Activated CD4-positive, alpha-beta T cell treated with anti-CD3 and anti-CD28 coated beads, Interleukin-2, amount 50 U/mL, for 48 hours (primary cell): ENCODE measurements at regions not wholly inside any gene's neighbourhood (a gene's known extent, or its start where the extent isn't known, plus 50 kb on each side); places are given as distances from the start of the nearest gene placed in this dataset.

Experiments
- DNase-seq, 2 experiments: peaks; one replicate each; pipeline ENCODE4 v3.0.0-alpha.2; 2020

DNA sequence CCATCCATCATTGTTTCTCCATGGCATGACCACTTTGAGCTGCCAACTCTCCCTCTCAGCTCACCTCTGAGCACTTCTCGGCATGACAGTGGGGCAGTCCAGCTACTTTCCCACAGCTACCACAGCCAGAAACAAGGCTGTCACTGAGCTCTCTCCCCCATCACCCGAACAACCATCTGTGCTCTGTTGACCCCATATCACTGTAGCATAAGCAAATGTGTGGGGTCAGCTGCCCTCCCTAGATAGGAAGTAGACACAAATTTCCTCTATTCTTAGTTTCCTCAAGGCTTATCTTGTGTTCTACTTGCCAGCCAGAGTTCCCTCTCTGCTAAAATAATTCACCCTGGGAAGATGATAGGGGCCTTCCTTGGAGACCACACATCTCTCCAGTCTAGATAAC lies 82.6 kb upstream of the FUT8 start:
- no peak for DNase-seq

GRCh38 chr14:65330416-65330815 lies 82.1 kb upstream of the FUT8 start:
- DNase-seq, result no peak

GRCh38 chr14:65331652-65332051 lies 80.9 kb upstream of the FUT8 start:
- no peak for DNase-seq

DNA sequence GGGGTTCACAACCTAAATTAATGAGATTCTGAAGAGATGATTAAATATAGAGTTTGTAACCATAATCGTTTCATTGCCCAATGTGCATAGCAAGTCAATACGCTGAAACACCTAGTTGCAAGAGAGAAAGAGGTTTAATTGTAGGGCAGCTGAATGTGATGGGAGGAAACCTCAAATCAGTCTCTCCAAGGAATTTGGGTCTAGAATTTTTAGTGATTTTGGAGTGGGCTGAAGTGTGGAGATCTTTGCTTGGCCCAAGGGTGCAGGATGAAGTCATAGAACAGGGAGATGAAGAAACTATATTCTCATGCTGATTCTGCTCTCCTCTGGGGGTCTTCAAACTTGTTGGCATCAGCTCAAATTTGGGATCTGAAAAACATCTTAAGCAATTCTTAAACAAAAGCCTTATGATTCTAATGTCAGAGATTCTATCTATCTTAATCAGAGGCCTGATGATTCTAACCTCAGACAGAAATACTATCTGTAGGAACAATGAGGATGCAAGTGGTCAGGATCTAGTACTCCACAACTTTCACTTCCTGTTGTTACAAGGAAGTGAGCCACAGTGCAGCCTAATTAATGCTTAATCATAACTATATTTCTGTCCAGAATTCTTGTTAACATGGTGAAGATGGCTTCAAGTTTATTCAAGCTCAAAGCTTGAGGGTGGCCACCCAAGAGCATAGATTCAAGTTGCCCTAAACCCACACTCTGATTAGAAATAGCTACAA lies 80.2 kb upstream of the FUT8 start:
- DNase-seq, result no peak

- no peak for DNase-seq
These were observed 78.4 kb upstream of the FUT8 start for GRCh38 chr14:65333943-65334687.

DNA sequence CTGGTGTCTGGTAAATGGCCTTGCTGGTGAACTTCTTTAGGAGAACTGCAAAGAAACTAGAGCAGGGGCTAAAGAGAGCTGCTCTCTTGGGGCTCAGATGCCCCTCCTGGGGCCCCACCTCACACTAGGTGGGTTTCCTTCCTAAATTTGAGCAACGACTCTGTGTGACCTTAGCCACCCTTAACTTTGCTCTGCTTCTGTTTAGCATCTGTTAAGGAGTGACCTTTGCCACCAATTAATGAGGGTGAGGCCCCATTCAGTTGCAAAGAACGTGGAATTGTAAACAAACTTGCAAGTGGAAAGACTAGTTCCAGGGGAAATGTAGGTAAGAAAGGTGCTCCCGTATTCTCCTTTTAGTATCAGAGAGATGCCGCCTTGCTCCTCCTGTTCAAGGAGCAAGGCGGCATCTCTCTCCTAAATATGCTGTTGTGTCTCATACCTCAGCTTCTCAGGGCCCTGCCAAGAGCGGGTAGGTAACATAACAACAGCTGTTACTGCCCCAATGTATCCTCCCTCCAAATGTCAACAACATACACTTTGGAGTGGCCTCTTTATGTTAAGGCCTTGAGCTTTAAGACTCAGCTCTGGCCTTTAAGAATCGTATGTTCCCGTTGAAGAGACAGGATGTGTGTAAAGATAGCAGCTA lies 77.6 kb upstream of the FUT8 start:
- no peak for DNase-seq

DNA sequence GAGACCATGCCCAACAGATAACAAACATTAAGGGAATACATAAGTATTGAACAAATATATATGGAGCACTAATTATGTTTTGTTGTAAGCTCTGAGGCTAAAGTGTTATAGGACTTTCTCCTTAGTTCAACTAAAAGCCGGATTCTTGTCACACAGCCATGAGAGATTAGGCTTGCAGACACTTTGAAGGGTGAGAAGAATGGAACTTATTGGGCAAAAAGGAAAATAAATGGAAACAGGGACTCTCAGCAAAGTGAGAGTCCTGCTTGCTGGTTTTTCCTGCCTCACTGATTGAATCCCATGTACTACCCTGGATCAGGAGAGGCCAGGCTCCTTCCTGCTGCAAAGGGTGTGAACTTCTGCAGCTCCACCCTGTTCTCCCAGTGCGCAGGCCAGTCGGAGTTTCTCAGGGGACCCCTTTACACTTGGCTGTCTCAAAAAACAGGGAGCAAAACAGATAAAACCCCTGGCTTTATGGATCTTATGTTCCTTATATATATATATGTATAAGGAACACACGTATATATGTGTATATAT lies 77.1 kb upstream of the FUT8 start:
- DNase-seq, result no peak

- peak; percentile 56 to 66 for DNase-seq
These were observed 76.3 kb upstream of the FUT8 start for GRCh38 chr14:65336191-65336591.

DNA sequence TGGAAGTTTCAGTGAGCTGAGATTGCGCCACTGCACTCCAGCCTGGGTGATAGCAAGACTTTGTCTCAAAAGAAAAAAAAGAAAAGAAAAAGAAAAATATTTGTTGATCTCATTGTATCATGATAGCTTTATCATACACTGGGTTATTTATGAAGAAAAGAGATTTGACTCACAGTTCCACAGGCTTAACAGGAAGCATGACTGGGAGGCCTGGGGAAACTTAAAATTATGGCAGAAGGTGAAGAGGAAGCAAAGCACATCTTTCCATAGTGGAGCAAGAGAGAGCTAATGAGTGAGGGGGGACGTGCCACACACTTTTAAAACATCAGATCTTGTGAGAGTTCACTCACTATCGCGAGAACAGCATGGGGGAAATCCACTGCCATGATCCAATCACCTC lies 72.7 kb upstream of the FUT8 start:
- DNase-seq, result no peak

GRCh38 chr14:65344011-65344410 lies 68.5 kb upstream of the FUT8 start:
- DNase-seq, result no peak

- DNase-seq, result no peak
These were observed 67.3 kb upstream of the FUT8 start for GRCh38 chr14:65345266-65345665.

DNA sequence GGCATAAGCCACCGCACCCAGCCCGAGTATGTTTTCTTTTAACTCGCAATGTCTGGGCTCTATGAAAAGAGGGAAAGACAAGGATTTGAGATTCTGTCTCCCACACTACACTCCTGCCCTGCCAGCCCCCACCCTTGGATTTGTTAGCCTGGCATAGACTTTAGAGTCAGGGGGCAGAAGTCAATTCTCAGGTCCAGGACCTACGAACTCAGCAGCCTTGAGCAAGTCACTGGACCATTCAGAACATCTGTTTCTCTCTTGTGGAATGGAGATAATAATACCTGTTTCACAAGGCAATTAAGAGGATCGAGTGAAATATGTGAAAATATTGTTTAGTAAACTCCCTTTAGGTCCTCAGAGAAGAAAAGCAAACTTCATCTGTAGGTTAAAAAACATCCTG lies 66.1 kb upstream of the FUT8 start:
- no peak for DNase-seq

GRCh38 chr14:65346895-65347294 lies 65.6 kb upstream of the FUT8 start:
- DNase-seq, result no peak

GRCh38 chr14:65348137-65348536 lies 64.4 kb upstream of the FUT8 start:
- no peak for DNase-seq

DNA sequence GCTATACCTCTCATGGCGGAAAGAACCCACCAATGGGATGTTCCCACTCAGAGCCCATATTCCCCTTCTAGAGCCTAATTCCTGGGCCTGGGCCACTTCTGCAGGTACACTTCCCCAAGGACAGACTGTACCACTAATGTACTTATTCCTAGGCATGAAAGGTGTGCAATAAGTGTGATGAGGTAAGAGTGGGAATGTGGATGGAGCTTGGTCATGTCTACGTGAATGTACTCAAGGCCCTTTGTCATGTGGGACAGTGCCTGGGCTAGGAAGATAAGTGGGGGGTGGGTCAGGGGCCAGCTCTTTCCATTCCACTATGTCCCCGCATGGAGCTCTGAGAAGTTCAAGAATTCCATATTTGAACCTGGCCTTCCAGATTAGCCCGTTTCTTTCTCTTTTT lies 63.4 kb upstream of the FUT8 start:
- no peak for DNase-seq

DNA sequence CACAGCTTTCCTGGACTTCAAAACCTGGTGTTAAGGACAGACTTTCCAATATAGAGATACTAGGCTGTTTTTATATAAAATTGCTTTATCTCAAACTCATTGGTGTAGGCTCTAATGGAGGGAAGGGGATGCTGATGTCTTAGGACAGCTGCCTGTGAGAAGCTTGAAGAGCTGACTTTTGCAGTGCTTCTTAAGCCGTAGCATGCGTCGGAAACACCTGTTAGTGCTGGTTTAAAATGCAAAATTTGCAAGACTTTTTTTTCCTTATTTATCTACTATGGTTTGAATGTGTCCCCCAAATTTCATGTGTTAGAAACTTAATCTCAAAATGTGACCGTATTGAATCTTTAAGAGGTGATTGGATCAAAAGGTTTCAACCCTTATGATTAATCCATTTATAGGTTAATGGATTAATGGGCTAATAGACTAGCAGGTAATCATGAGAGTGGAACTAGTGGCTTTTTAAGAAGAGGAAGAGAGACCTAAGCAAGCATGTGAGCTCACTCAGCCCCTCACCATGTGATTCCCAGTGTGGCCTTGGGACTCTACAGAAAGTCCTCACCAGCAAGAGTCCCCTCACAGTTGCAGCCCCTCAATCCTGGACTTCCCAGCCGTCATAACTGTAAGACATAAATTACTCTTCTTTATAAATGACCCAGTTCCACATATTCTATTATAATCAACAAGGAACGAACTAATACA lies 60.9 kb upstream of the FUT8 start:
- no peak for DNase-seq

DNA sequence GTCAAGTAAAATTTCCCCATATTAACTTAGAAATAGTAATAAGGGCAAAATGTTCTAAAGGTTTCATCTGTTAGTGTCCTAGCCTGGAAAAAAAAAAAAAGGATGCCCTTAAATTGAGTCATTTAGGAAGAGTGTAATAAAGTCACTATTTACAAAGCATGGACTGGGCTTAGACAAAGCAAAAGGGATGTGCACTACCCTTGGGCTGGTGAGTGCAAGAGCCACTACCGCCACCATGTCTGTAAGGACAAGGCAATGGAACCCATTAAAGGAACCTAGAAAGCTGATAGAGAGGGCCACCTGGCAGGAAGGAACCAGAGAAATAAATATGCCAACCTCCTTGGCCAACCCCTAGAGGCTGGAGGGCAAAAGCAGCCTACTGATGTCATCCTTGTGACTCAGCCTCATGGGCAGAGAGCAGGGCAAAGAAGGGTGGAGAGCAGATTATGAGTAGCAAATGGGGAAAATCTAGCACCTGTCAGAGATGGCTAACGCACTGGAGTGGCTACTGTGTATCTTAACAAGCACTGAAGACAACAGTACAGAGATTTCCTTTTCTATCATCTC lies 59.5 kb upstream of the FUT8 start:
- DNase-seq, result peak in 1 of 2 experiments; percentile 21

- no peak for DNase-seq
These were observed 58.4 kb upstream of the FUT8 start for GRCh38 chr14:65354131-65354530.

- no peak for DNase-seq
These were observed 57.8 kb upstream of the FUT8 start for GRCh38 chr14:65354715-65355114.

DNA sequence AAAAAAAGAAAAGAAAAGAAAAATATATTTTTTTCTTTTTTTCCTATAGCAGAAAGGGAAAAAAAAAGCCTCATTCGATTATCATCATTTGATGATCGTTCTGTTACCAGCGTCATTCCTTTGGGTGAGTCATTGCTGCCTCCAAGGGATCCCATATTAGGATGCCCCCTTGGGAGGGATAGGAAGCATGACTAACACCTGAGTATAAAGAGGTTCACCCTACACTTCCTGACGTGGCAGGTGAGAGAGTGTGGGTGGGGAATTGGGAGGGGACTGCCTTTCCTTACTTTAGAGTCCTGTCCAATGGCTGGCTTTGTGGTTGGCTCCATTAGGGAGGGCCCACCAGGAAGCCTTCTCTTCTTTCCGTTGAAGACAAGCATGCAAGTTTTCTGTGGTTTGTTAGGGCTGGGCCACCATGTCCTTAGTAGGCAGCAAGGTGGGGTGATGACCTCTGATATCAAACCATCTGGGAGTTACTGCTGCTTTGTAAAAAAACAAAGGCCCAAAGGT lies 56.1 kb upstream of the FUT8 start:
- DNase-seq, result peak; percentile 41 to 58

GRCh38 chr14:65357113-65357512 lies 55.4 kb upstream of the FUT8 start:
- DNase-seq, result no peak

- no peak for DNase-seq
These were observed 54.8 kb upstream of the FUT8 start for GRCh38 chr14:65357689-65358088.

GRCh38 chr14:65359503-65359902 lies 53.0 kb upstream of the FUT8 start:
- DNase-seq, result no peak
